GM12801 (cell line): ENCODE measurements at regions not wholly inside any gene's neighbourhood (a gene's known extent, or its start where the extent isn't known, plus 50 kb on each side); places are given as distances from the start of the nearest gene placed in this dataset.

Experiments used
- TF ChIP-seq, protein P1 (sequence below): IDR thresholded peaks from one replicate; pipeline ENCODE4 v1.5.1; 2011; ENCODE audit warnings: control low read depth; ENCODE audit not compliant: insufficient read length; ENCODE audit errors: extremely low read depth

DNA sequence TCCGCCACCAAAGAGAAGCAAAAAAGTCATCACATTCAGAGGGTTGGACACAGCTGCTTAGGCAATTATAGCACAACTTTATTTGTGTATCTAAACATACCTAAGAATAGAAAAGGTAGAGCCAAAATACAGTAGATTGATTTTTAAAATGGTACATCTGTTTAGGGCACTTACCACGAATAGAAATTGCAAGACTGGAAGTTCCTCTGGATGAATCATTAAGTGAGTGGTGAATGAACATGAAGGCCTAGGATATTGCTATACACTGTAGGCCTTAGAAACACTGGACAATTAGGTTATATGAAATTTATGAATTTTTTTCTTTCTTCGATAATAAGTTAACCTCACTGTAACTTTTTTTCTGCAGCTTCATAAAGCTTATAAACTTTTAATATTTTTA lies 687.0 kb downstream of the BCL11A start:
- TF ChIP-seq, protein P1, sequence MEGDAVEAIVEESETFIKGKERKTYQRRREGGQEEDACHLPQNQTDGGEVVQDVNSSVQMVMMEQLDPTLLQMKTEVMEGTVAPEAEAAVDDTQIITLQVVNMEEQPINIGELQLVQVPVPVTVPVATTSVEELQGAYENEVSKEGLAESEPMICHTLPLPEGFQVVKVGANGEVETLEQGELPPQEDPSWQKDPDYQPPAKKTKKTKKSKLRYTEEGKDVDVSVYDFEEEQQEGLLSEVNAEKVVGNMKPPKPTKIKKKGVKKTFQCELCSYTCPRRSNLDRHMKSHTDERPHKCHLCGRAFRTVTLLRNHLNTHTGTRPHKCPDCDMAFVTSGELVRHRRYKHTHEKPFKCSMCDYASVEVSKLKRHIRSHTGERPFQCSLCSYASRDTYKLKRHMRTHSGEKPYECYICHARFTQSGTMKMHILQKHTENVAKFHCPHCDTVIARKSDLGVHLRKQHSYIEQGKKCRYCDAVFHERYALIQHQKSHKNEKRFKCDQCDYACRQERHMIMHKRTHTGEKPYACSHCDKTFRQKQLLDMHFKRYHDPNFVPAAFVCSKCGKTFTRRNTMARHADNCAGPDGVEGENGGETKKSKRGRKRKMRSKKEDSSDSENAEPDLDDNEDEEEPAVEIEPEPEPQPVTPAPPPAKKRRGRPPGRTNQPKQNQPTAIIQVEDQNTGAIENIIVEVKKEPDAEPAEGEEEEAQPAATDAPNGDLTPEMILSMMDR: no peak

DNA sequence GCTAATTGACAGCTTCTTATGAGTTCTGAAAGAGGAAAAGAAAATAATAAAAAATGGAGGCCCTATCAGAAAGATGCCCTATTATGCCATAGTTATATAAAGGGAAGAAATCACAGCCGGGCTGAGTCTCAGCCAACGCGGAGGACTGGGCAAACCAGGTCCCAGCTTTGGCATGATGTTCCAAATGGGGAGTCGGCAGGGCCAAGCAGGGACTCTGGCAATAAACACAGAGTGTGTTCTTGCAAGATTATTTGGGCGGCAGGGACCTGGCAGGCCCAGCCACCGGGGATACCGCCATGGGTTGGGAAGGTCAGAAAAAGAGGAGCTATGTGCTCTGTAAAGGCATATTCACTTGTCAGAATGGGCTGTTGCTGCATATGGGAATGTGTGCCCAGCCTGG lies 694.9 kb downstream of the BCL11A start:
- TF ChIP-seq, protein P1: no peak

DNA sequence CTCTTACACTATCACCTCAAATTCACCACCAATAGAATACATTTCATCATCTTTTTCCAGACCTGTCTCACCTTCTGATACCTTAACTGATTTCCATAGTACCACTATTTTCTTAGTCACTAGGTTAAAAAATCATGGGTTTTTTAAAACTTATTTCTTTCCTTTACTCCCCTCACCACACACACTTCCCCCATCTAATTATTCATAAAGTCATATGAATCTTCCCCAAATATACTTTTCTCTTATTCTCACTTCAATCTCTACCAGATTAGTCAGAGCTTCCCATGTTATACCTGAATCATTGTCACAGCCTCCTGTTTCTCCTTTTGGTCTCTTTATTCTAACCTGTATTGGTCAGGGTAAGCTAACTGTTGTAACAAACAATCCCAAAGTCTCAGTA lies 696.3 kb downstream of the BCL11A start:
- TF ChIP-seq, protein P1: no peak

DNA sequence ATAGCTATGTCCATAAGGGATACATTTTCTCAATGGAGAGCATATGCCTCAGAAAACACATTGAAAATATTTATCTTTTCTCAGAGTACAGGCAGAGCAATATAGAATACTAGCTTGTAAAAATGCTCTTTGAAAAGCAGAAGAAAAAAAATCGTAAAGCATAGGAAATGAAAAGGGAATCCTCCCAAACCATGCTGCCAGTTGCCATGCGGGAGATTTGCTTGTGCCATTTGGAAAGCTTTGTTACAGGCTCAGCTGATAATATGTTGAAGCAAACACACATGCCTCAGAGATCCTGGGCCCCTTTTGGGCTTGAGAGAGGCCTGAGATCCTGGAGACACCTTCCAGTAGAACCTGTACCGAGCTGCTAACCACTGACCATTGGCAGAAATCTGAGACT lies 697.1 kb downstream of the BCL11A start:
- TF ChIP-seq, protein P1: no peak

DNA sequence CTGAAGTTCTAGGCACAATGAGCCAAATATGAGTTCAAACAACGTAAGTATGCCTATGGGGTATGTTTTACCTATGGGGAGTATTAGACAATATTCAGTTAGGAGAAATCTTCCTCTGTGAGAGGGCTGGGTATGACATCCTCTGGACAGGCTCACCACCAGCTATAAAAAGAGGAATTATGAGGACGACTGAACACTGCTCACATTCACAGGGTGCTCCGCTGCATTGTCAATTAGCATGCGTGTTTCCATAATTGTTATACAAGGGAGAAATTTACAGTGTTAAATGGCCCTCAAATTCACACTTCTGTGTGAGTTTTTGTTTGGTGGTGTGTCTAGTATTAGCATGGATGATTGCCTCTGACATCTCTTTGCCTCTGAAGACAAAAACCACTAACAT lies 700.4 kb downstream of the BCL11A start:
- TF ChIP-seq, protein P1: no peak

DNA sequence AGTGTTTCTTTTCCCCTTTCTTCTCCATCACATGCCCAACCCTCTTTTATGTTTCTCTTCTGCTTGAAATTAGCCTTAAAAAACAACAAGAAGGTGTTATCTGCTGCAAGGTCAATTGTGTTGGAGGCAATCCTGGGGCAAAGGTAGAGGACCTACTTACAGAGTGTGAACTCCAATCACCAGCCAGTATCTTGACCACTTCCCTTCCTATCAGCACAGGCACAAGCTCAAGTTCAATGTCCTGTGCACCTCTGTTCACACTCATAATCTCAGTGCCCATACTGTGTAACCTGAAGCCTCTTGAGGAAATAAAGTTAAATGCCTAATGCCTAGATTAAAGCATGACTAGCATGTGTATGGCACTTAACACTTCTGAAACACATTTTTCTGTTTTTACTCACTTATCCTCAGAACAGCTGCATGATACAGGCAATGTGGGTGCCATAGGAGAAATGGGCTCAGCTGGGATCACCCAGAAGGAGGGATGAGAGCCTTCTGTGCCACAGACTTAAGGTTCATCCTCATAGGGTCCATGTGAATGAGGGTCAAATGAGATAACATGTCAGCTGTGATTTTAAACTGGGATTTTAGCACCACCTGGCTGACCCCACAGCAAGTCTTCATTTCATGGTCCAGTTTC lies 701.5 kb downstream of the BCL11A start:
- TF ChIP-seq, protein P1: no peak

DNA sequence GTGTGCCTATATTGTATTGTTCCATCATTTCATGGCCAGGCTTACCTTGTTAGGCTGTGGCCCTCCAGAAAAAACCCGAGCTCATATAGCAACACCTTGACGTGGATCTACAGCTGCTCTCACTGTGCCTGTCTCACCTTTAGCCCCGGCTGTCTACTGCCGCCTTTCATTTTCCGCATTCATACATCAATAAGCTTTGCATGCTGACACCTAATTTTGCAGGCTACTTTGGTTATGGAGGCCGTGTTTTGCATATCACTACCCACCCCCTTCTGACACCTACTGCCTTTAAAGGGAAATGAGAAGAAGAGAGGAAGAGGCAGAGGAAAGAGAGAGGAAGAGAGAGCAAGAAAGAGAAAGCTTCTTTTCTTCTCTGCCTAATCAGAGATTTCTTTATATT lies 702.9 kb downstream of the BCL11A start:
- TF ChIP-seq, protein P1: no peak
